GM19397 (cell line): ENCODE measurements at regions not wholly inside any gene's neighbourhood (a gene's known extent, or its start where the extent isn't known, plus 50 kb on each side); places are given as distances from the start of the nearest gene placed in this dataset.
A peak's percentile ranks its signal among the peaks of the same experiment; 100 is the strongest.

Experiments
- ATAC-seq: cut with Tn5 transposase; IDR thresholded peaks from one replicate; pipeline ENCODE4 v1.9.1; 2021; ENCODE audit warnings: mild to moderate bottlenecking, moderate library complexity; ENCODE audit not compliant: unreplicated experiment

- no peak for ATAC-seq
Measured at GRCh38 chr1:208570362-208570761, 326.2 kb upstream of the PLXNA2 start.

GRCh38 chr1:208576425-208576824 lies 332.2 kb upstream of the PLXNA2 start:
- no peak for ATAC-seq

DNA sequence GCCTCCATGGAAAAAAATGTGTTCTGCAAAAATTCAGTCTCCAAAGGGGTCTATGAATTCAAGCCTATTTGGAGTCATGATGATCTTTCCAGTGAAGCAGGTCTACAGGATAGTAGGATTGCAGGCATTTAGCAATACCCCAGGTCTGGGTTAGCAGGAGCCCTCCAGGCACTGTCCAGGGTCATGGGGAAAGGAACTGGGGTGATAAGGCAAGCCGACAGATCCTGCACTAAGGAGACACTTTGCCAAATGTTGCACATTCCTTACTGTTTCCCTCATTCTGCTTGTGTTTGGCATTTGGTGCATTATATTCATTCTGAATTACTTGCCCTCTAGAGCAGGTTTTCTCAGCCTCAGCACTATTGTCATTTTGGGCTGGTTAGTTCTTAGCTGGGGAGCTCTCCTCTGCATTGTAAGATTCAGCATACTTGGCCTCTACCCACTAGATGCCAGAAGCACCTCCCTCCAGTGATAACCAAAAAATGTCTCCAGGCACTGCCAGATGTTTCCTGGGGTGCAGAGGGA lies 333.3 kb upstream of the PLXNA2 start:
- ATAC-seq, result no peak

DNA sequence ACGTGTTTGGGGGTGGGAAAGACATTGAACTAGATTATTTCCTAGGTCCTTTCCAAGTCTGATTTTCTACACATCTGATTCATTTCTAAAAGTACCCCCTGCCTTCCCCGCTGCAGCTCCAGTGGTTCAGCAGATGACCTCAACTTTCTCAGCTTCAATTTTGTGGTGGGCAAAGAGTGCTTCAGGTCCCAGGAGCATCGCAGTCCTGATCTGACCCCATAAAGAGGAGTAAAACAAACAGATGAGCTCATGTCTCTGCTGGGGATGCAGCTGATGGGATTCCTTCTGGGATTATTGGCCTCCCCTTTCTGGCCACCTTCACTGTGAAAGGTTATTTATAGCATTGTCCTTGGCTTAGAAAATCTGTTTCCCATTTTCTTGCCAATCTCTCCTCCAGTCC lies 337.0 kb upstream of the PLXNA2 start:
- ATAC-seq, result no peak

DNA sequence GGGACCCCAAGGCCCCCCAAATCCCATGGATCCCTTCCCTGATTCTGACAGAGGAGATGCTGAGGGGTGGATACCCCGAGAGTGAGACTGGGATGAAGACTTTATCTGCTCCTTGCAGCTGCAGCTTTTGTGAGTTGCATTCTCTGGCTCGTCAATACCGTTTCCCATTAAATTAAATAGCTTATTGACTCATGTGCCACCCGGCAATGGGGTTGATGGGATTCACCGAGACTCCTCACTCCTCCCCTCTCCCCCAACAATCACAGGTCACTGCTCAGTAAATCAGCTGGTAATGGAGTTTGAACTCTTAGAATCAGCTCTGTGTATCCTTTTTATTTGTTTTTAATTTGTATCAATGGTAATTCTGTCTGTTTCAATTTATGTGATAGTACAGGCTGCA lies 337.5 kb upstream of the PLXNA2 start:
- no peak for ATAC-seq

- ATAC-seq, result no peak
Measured at GRCh38 chr1:208584167-208584755, 340.1 kb upstream of the PLXNA2 start.

DNA sequence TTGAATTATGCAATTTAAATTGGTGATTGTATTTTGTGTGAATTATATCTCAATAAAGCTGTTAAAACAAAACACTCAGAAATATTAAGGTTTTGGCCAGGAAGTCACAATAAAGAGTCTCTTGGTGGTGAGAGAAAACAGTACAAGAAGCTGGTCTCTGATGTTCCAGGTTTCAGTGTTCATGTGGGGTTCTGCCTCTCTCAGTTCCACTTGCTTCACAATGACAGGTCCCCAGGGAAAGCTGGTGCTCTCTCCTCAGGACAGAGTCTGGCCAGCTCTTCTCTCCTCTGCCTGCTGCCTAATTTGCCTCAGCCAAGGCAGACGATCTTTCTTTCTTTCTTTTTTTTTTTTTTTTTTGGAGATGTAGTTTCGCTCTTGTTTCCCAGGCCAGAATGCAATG lies 342.9 kb upstream of the PLXNA2 start:
- peak; percentile 78 for ATAC-seq

DNA sequence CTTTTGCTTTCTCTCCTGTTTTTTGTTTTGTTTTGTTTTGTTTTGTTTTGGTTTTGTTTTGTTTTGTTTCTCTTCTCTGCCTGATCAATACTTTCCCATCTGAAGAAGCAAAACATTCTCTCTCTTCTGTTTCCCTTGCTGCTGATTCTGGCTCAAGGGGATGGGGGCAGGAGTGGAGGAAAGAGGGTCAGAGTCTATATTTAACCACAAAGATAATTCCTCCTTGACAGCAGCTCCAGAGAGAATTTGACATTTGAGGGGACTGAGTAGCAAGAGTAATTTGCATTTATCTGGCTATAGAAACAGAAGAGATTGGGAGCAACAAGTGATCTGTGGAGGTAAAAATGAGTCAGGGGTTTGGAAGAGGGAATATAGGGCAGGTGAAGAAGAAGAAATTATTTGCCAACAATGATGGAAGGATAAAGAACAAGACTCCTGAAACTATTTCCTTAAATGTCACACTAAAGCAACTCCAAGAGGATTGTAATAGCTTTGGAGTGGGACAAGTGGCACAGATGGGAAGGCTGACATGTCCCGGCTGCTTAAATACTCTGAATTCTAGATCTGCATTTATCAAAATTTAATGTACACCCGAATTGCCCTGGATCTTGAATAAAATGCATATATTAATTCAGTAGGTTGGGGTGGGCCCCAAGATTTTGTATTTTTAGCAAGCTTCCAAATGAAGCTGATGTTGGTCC lies 349.3 kb upstream of the PLXNA2 start:
- ATAC-seq, result no peak

- no peak for ATAC-seq
Measured at GRCh38 chr1:208595236-208595635, 351.1 kb upstream of the PLXNA2 start.

DNA sequence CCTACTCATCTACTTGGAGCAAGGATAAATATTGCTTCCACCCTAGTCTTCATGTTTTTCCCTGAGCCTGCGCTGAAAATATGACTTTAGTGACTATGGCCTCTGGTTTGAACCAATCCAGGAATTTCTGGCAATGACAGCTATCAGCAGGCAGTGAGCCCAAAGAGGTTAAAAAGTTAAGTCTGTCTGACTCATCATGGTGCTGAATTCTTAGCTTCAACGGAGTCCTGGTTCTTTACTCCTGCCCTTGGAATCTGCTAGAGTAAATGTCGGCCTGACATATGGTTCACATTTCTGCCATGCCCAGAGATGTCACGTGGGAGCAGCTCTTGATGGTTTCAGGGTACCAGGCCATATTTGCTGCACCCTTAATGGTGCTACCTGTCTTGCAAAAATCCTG lies 351.6 kb upstream of the PLXNA2 start:
- no peak for ATAC-seq

DNA sequence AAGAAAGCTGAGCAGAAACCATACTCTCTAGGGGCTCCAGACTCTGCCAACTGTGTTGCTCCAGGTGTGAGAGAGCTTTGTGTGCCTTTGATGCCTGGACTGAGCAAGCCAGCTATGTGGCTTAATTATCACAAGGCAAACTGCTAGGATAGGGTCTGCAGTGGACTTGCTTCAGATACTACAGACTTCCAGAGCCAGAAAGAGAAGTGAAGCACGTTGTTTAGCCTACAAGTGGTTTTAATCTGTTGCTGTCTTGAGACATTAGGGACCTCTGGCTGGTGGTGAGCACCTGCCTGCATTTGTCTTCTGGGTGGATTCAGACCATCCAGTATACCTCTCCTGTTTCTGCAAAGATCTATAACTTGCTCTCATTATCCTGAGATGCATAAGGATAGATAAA lies 353.4 kb upstream of the PLXNA2 start:
- no peak for ATAC-seq

DNA sequence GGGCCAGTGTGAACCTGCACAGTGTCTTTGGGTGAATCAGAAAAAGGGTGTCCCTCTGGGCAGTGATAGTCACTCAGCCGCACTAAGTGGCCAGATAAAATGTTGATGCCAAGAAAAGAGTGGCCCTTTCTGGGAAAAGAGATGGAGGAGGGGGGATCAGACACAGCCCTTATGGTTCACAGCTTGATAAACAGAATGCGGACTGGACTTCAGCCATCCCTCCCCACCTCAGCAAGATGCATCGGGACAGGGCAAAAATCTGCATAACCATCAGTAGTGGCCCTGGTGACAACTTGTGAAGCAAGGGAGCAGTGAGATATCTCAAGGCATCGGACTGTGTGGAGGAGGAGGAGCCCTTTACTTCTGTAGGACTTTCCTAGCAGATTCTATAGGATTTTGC lies 353.8 kb upstream of the PLXNA2 start:
- no peak for ATAC-seq

DNA sequence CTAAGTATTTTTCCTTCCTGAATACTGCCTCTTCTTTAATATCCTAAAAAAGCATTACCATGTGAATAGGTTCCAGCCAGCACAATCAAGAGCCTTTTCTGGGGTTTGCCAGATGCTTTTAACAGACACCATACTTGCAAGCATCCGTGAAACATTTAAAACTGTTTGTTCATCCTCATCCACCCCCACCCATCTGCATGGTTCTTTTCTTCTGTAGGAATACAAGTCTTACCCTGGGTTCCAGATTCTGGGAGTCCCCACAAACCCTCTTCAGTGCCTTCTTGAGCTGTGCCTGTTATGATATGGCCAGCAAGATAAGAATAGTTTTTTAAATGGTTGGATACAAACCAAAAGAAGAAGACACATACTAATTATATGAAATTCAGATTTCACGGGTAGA lies 354.9 kb upstream of the PLXNA2 start:
- ATAC-seq, result no peak

- no peak for ATAC-seq
Measured at GRCh38 chr1:208600456-208601190, 356.4 kb upstream of the PLXNA2 start.

- no peak for ATAC-seq
Measured at GRCh38 chr1:208601561-208601960, 357.4 kb upstream of the PLXNA2 start.

DNA sequence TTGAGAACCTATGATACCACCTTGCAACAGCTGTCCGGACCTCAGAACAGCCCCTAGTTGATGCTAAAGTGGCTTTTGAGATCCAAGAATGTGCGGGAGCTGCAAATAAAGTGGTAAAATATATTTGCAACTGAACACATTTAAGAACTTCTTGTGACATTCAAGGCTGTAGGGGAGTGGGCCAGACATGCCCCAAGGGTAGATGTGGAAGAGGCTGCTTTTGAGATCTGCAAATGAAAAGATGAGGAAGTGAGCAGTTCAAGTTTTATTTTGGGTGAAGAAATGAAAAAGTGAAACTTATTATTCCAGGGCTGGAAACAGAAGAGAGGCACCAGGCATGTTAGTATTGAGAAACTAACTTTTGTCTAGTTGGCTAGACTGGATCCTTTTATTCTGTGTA lies 359.5 kb upstream of the PLXNA2 start:
- no peak for ATAC-seq

- peak; percentile 85 for ATAC-seq
Measured at GRCh38 chr1:208604295-208604694, 360.1 kb upstream of the PLXNA2 start.

GRCh38 chr1:208606959-208607358 lies 362.8 kb upstream of the PLXNA2 start:
- no peak for ATAC-seq

GRCh38 chr1:208607616-208608015 lies 363.4 kb upstream of the PLXNA2 start:
- ATAC-seq, result no peak

DNA sequence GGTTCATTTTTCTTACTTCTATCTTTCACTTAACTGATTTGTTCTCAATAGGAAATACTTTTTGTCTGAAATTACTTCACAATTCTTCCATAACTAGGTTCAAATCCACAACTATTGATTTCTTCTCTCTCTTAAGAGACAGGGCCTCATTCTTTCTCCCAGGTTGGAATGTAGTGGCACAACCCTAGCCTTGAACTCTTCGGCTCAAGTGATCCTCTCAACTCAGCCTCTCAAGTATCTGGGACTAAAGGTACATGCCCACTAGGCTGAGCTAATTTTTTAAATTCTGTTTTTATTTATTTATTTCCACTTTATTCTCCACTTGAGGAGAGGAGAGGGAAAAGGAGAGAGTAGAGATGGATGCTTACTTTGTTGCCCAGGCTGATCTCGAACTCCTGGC lies 370.4 kb upstream of the PLXNA2 start:
- no peak for ATAC-seq

GRCh38 chr1:208615371-208615770 lies 371.2 kb upstream of the PLXNA2 start:
- no peak for ATAC-seq

DNA sequence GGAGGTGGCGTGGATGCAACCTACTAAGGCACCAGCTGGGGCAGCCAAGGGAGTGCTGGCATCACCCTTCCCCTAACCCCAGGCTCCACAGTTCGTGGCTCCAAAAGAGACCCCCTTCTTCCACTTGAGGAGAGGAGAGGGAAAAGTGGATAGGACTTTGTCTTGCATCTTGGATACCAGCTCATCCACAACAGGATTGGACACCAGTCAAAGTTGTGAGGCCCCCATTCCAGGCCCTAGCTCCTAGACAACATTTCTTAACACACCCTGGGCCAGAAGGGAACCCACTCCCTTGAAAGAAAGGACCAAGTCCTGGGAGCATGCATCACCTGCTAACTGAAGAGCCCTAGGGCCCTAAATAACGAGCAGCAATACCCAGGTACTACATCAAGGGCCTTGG lies 372.6 kb upstream of the PLXNA2 start:
- no peak for ATAC-seq
